GM12878 (cell line): ENCODE measurements at regions not wholly inside any gene's neighbourhood (a gene's known extent, or its start where the extent isn't known, plus 50 kb on each side); places are given as distances from the start of the nearest gene placed in this dataset.

Experiments used
- ATAC-seq: fragments of 200-7000 bp; cut with Tn5 transposase; 3 replicates; pipeline ENCODE4 v1.9.1; 2020; ENCODE audit warnings: mild to moderate bottlenecking, moderate library complexity
- BruUV-seq: library from RNA; stranded (reverse); fragments of 400-500 nt; replicated peaks from 2 replicates; lab custom pipeline; 2021; lab: Mats Ljungman, UMichigan
- CTCF ChIA-PET: fragments of 300-600 bp; sonication (Branson Sonifier 250); formaldehyde crosslinking; extraction: SDS; loops from one replicate; lab custom pipeline; 2021; ENCODE audit warnings: inconsistent platforms; lab: Yijun Ruan, JAX
- POLR2A ChIA-PET: fragments of 350-600 bp; formaldehyde crosslinking; extraction: SDS; loops from one replicate; lab custom pipeline; 2021; ENCODE audit warnings: inconsistent platforms; lab: Charles Lee
- RAD21 ChIA-PET: fragments of 300-600 bp; sonication (Branson Sonifier 250); formaldehyde crosslinking; loops from one replicate; lab custom pipeline; 2023; ENCODE audit warnings: antibody characterized with exemption; ENCODE audit not compliant: unreplicated experiment; lab: Charles Lee
- SMC1A ChIA-PET: fragments of 300-600 bp; sonication (Branson Sonifier 250); formaldehyde crosslinking; loops from one replicate; lab custom pipeline; 2023; ENCODE audit not compliant: unreplicated experiment, uncharacterized antibody; lab: Charles Lee
- DNase-seq: peaks from one replicate; pipeline ENCODE4 v3.0.0-alpha.2; 2011; ENCODE audit warnings: low read depth, low spot score
- FAIRE-seq: peaks from 3 replicates; lab custom pipeline; 2011; peaks lifted over from hg19 to GRCh38; lab: Jason Lieb, UNC
- H2AFZ ChIP-seq: 2 replicates; pipeline ENCODE4 v1.6.0; 2011; ENCODE audit warnings: low read depth, low read length, control low read depth; ENCODE audit not compliant: control insufficient read depth
- H3K27ac ChIP-seq: 2 replicates; pipeline ENCODE4 v1.5.1; 2011; ENCODE audit warnings: control low read depth; ENCODE audit not compliant: control insufficient read depth, insufficient read depth
- H3K27me3 ChIP-seq, 2 experiments: replicated peaks in 1 of 2; 2 replicates each; pipeline versions ENCODE4 v1.6.0 to v1.6.1; 2011; ENCODE audit warnings: low read length in 1 of 2; ENCODE audit not compliant: control insufficient read depth in 2 of 2, insufficient read depth in 2 of 2
- H3K36me3 ChIP-seq, 2 experiments: 2 replicates each; pipeline ENCODE4 v1.5.1; 2011; ENCODE audit warnings: low read length in 1 of 2; ENCODE audit not compliant: control insufficient read depth in 2 of 2, insufficient read depth in 2 of 2
- H3K4me1 ChIP-seq: 2 replicates; pipeline ENCODE4 v1.6.1; 2011; ENCODE audit warnings: mild to moderate bottlenecking, low read length, moderate library complexity, mixed read lengths; ENCODE audit not compliant: control insufficient read depth, insufficient read depth
- H3K4me2 ChIP-seq: 2 replicates; pipeline ENCODE4 v1.6.0; 2011; ENCODE audit warnings: control low read depth; ENCODE audit not compliant: control insufficient read depth, insufficient read depth
- H3K4me3 ChIP-seq: fragments of 200-600 bp; sonication (generic); 2 replicates; pipeline ENCODE4 v1.5.1; 2016
- H3K79me2 ChIP-seq: 2 replicates; pipeline ENCODE4 v1.6.0; 2011; ENCODE audit warnings: low read length; ENCODE audit not compliant: control insufficient read depth, insufficient read depth
- H3K9ac ChIP-seq: 2 replicates; pipeline ENCODE4 v1.8.0; 2011; ENCODE audit warnings: low read length, control low read depth, mixed read lengths; ENCODE audit not compliant: control insufficient read depth, insufficient read depth
- H3K9me3 ChIP-seq: replicated peaks from 3 replicates; pipeline ENCODE4 v1.5.1; 2011; ENCODE audit warnings: mild to moderate bottlenecking, low read length; ENCODE audit not compliant: control insufficient read depth, insufficient read depth
- H4K20me1 ChIP-seq: 2 replicates; pipeline ENCODE4 v1.6.0; 2011; ENCODE audit not compliant: control insufficient read depth, insufficient read depth
- EP300 ChIP-seq, 2 experiments: fragments of 150-350 bp in 1 of 2; IDR thresholded peaks; 2 replicates each; pipeline ENCODE4 v1.6.1; 2011 to 2012; ENCODE audit warnings: low read depth in 2 of 2, low read length in 2 of 2, borderline replicate concordance in 1 of 2, improper control_type of control experiment in 1 of 2, inconsistent platforms in 1 of 2; ENCODE audit not compliant: control insufficient read depth in 1 of 2
- GABPA ChIP-seq: IDR thresholded peaks from 2 replicates; pipeline ENCODE4 v1.6.1; 2014; ENCODE audit warnings: antibody characterized with exemption, low read depth, mild to moderate bottlenecking, inconsistent platforms
- GATAD2B ChIP-seq: fragments of 450-650 bp; conservative IDR thresholded peaks from 2 replicates; pipeline ENCODE4 v1.6.1; 2017; ENCODE audit warnings: low read depth, mild to moderate bottlenecking, moderate library complexity
- MEF2A ChIP-seq: IDR thresholded peaks from 2 replicates; pipeline ENCODE4 v1.6.1; 2011; ENCODE audit warnings: low read depth, mild to moderate bottlenecking, low read length, moderate library complexity; ENCODE audit not compliant: insufficient read depth
- MYB ChIP-seq: fragments of 150-350 bp; IDR thresholded peaks from 2 replicates; pipeline ENCODE4 v1.6.1; 2014; ENCODE audit warnings: mild to moderate bottlenecking, low read depth, low read length, borderline replicate concordance
- PAX5 ChIP-seq: IDR thresholded peaks from 2 replicates; pipeline ENCODE4 v1.6.1; 2011; ENCODE audit warnings: low read depth, low read length, borderline replicate concordance
- SIX5 ChIP-seq: IDR thresholded peaks from 2 replicates; pipeline ENCODE4 v1.6.1; 2011; ENCODE audit warnings: mild to moderate bottlenecking, low read depth, low read length, moderate library complexity; ENCODE audit not compliant: severe bottlenecking
- SMC3 ChIP-seq: IDR thresholded peaks from 2 replicates; pipeline ENCODE4 v1.6.1; 2011; ENCODE audit warnings: low read length, improper control_type of control experiment, borderline replicate concordance
- SPI1 ChIP-seq: IDR thresholded peaks from 2 replicates; pipeline ENCODE4 v1.6.1; 2011; ENCODE audit warnings: low read depth, mild to moderate bottlenecking, low read length, moderate library complexity, borderline replicate concordance; ENCODE audit not compliant: insufficient read depth
- WGBS: methylation state at CpG from one replicate; pipeline ENCODE4 v1.1.6; 2016; ENCODE audit warnings: low lambda C conversion rate; ENCODE audit not compliant: insufficient replicate concordance, insufficient coverage; ENCODE audit errors: missing lambda C conversion rate; 5-methylcytosine and 5-hydroxymethylcytosine counted together
- in situ Hi-C: fragments of 300-500 bp; cut with MboI; formaldehyde crosslinking; loops from 9 replicates; pipeline ENCODE4 v1.14.3; 2018; ENCODE audit warnings: mixed read lengths
- intact Hi-C: fragments of 100-400 bp; cut with micrococcal nuclease; formaldehyde crosslinking; loops from one replicate; pipeline ENCODE4 v1.14.2; 2022; ENCODE audit not compliant: unreplicated experiment
- TF ChIP-seq, protein P1 (sequence below): fragments of 450-650 bp; IDR thresholded peaks from 2 replicates; pipeline ENCODE4 v1.6.1; 2018; ENCODE audit warnings: borderline replicate concordance, mild to moderate bottlenecking; ENCODE audit not compliant: partially characterized antibody
- TF ChIP-seq, protein P2 (sequence below): IDR thresholded peaks from 2 replicates; pipeline ENCODE4 v1.6.1; 2011; ENCODE audit warnings: low read depth, mild to moderate bottlenecking, low read length, moderate library complexity, borderline replicate concordance; ENCODE audit errors: extremely low read depth
- TF ChIP-seq, protein P3 (sequence below): fragments of 450-650 bp; IDR thresholded peaks from 2 replicates; pipeline ENCODE4 v1.6.1; 2017; ENCODE audit warnings: mild to moderate bottlenecking, moderate library complexity
- TF ChIP-seq, protein P4 (sequence below): IDR thresholded peaks from 2 replicates; pipeline ENCODE4 v1.6.1; 2011; ENCODE audit warnings: borderline replicate concordance, low read depth, mild to moderate bottlenecking, moderate library complexity, mixed read lengths, low read length; ENCODE audit not compliant: insufficient read depth; ENCODE audit errors: extremely low read length

DNA sequence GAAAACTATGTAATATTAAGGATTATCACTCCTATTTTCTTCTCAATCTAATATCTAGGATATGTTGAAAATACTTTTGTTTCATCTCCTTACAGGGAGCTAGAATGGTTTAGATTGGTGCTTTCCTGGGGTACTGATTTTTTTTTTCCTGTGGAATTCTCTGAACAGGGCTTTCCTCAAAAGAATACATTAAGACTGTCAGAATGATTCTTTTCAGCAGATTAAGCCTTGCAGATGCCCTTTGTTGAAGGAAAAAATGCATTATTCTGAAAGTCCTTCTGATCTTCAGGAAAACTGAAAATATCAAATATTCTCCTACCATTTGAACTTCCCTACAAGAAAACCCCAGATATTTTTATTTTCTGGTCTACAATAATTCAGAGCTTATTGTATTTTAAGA lies 178.9 kb downstream of the SOX4 start (continued):
- TF ChIP-seq, protein P1, sequence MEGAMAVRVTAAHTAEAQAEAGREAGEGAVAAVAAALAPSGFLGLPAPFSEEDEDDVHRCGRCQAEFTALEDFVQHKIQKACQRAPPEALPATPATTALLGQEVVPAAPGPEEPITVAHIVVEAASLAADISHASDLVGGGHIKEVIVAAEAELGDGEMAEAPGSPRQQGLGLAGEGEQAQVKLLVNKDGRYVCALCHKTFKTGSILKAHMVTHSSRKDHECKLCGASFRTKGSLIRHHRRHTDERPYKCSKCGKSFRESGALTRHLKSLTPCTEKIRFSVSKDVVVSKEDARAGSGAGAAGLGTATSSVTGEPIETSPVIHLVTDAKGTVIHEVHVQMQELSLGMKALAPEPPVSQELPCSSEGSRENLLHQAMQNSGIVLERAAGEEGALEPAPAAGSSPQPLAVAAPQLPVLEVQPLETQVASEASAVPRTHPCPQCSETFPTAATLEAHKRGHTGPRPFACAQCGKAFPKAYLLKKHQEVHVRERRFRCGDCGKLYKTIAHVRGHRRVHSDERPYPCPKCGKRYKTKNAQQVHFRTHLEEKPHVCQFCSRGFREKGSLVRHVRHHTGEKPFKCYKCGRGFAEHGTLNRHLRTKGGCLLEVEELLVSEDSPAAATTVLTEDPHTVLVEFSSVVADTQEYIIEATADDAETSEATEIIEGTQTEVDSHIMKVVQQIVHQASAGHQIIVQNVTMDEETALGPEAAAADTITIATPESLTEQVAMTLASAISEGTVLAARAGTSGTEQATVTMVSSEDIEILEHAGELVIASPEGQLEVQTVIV: no peak
- TF ChIP-seq PAX5 (no peak), EP300 (IDR thresholded peaks at IDR 0.05; ENCODE audit: borderline replicate concordance in 1 of 2, control insufficient read depth in 1 of 2, low read depth in 2 of 2, low read length in 2 of 2) (no peak), SPI1 (no peak), GABPA (no peak), SMC3 (no peak), SIX5 (no peak)
- TF ChIP-seq, protein P2, sequence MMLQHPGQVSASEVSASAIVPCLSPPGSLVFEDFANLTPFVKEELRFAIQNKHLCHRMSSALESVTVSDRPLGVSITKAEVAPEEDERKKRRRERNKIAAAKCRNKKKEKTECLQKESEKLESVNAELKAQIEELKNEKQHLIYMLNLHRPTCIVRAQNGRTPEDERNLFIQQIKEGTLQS: no peak

DNA sequence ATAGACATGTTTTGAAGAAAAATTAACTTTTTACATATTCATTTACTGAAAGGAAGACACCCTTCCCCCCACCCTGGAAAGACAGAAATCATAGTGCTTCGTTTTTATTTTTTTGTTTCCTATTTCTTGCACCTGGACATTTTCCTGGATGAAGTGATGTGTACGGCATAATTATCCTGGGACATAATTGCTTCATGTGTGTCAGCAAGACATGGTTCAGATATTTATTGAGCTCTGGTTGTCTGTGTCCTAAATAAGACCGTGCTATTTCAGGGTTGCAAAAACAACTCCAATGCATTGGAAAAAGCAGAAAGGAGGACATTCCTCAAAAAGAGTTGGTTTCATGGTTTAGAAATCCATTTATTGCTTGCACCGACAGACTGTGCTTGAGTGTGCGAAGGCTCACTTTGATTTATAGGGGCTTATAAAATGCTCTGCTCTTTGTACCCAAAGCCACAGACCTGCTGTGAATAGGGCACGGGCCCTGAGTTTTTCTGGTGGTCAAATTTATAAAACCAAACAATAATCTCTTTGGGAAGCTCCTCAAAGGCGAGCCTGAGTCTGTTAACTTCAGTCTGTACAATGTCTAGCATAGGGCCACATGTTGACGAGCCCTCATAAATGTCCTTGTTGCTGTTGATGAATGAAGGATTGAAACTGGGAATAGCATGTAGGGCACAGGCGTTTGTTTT lies 179.5 kb downstream of the SOX4 start:
- ChIA-PET RAD21 (no interaction called here), CTCF (interaction anchor here (1.3 to 1.5 kb wide), 2 partner anchors 12 to 123 kb away, joined by 3 read pairs; no protein-coding TSS in a partner anchor), SMC1A (no interaction called here), POLR2A (interaction anchor here (0.7 kb wide), 1 partner anchor 184 kb away, joined by 3 read pairs; no protein-coding TSS in a partner anchor)
- BruUV-seq: no TSS peak
- Histone ChIP-seq H3K9me3 (no peaks in the 10 kb centered on the region), H3K4me1 (no peaks in the 10 kb centered on the region), H3K36me3 (no peaks in the 10 kb centered on the region), H3K9ac (no peak overlapping the region), H3K4me3 (no peak overlapping the region), H4K20me1 (no peaks in the 10 kb centered on the region), H3K79me2 (no peaks in the 10 kb centered on the region), H3K27me3 (no peaks in the 10 kb centered on the region), H3K4me2 (no peak overlapping the region), H2AFZ (no peak overlapping the region), H3K27ac (no peak overlapping the region)
- DNase-seq (no peak), ATAC-seq (no peak), FAIRE-seq (no peak)
- WGBS: 48% methylated on average over 9 of the region's 9 CpGs
- in situ Hi-C loops: no loop called here
- intact Hi-C loops: no loop called here
- TF ChIP-seq, protein P3, sequence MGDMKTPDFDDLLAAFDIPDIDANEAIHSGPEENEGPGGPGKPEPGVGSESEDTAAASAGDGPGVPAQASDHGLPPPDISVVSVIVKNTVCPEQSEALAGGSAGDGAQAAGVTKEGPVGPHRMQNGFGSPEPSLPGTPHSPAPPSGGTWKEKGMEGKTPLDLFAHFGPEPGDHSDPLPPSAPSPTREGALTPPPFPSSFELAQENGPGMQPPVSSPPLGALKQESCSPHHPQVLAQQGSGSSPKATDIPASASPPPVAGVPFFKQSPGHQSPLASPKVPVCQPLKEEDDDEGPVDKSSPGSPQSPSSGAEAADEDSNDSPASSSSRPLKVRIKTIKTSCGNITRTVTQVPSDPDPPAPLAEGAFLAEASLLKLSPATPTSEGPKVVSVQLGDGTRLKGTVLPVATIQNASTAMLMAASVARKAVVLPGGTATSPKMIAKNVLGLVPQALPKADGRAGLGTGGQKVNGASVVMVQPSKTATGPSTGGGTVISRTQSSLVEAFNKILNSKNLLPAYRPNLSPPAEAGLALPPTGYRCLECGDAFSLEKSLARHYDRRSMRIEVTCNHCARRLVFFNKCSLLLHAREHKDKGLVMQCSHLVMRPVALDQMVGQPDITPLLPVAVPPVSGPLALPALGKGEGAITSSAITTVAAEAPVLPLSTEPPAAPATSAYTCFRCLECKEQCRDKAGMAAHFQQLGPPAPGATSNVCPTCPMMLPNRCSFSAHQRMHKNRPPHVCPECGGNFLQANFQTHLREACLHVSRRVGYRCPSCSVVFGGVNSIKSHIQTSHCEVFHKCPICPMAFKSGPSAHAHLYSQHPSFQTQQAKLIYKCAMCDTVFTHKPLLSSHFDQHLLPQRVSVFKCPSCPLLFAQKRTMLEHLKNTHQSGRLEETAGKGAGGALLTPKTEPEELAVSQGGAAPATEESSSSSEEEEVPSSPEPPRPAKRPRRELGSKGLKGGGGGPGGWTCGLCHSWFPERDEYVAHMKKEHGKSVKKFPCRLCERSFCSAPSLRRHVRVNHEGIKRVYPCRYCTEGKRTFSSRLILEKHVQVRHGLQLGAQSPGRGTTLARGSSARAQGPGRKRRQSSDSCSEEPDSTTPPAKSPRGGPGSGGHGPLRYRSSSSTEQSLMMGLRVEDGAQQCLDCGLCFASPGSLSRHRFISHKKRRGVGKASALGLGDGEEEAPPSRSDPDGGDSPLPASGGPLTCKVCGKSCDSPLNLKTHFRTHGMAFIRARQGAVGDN: no peak
- TF ChIP-seq MYB (no peak), GATAD2B (no peak), MEF2A (no peak), EP300 (IDR thresholded peaks at IDR 0.05; ENCODE audit: borderline replicate concordance in 1 of 2, control insufficient read depth in 1 of 2, low read depth in 2 of 2, low read length in 2 of 2) (no peak)
- TF ChIP-seq, protein P4, sequence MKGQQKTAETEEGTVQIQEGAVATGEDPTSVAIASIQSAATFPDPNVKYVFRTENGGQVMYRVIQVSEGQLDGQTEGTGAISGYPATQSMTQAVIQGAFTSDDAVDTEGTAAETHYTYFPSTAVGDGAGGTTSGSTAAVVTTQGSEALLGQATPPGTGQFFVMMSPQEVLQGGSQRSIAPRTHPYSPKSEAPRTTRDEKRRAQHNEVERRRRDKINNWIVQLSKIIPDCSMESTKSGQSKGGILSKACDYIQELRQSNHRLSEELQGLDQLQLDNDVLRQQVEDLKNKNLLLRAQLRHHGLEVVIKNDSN: no peak
